ENCODE measurements at regions not wholly inside any gene's neighbourhood (a gene's known extent, or its start where the extent isn't known, plus 50 kb on each side); places are given as distances from the start of the nearest gene placed in this dataset.
"Not testable (repeated sequence)": the region's sequence is repeated elsewhere in the genome, so short reads cannot be mapped to it uniquely, and the experiment has no call there.

DNA sequence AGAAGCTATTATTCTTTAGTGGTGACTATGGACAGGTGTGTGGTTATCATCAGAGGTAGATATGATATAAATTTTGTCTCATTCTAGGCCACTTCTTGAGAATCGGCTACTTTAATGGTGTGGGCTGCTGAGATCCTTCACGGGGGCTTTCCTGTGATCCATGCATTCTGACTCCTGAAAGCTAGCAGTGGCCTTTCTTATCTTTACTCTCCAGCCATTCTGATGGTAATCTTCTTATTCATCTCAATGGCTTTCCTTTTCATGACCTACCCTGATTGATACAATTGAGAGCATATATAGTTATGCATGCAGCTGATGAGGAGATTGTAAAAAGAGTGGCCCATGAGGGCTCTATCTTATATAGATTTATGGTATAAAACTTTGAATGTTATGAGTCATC lies 78.3 kb upstream of the ZPLD1 start:
- no peak for DNase-seq

- DNase-seq = not testable (repeated sequence)
Measured at GRCh38 chr3:102357313-102357712, 77.5 kb upstream of the ZPLD1 start.

- no peak for DNase-seq
Measured at GRCh38 chr3:102360183-102360860, 74.5 kb upstream of the ZPLD1 start.

GRCh38 chr3:102361101-102361500 lies 73.7 kb upstream of the ZPLD1 start:
- no peak for DNase-seq

DNA sequence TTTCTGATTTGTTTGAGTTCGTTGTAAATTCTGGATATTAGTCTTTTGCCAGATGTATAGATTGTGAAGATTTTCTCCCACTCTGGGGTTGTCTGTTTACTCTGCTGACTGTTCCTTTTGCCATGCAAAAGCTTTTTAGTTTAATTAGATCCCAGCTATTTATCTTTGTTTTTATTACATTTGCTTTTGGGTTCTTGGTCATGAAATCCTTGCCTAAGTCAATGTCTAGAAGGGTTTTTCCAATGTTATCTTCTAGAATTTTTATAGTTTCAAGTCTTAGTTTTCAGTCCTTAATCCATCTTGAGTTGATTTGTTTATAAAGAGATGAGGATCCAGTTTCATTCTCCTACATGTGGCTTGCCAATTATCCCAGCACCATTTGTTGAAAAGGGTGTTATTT lies 68.7 kb upstream of the ZPLD1 start:
- DNase-seq = not testable (repeated sequence)

- no peak for DNase-seq
Measured at GRCh38 chr3:102374863-102375634, 59.8 kb upstream of the ZPLD1 start.

DNA sequence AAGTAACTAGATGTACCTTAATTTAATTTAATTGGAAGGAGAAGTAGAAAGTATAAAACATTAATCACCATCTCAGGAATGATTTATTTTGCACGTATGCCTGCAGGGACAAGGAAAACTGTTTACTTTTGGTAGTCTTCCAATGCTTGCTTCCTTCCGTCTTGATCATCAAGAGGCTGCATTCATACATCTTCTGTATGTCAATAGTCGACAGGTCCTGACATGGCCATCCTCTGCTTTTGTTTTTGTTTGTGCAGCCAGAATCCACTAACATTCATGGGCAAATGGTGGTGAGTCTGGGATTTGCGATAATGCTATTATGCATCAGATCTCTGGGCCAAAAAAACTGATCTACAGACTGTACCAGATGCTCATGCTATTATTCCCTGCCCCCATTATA lies 56.6 kb upstream of the ZPLD1 start:
- DNase-seq = no peak

GRCh38 chr3:102382201-102382600 lies 52.6 kb upstream of the ZPLD1 start:
- not testable (repeated sequence) for DNase-seq
